ENCODE measurements at regions not wholly inside any gene's neighbourhood (a gene's known extent, or its start where the extent isn't known, plus 50 kb on each side); places are given as distances from the start of the nearest gene placed in this dataset.

GRCh38 chr3:177647876-177648275 lies 450.6 kb upstream of the TBL1XR1 start:
- POLR2A ChIA-PET = no interaction called here
- no peaks in the 10 kb centered on the region for H3K4me1 Mint-ChIP-seq (ENCODE audit: low read depth, unreplicated experiment)
- no peak overlapping the region for H3K27ac Mint-ChIP-seq (ENCODE audit: unreplicated experiment)
- H3K9me3 Mint-ChIP-seq (ENCODE audit: unreplicated experiment) = no peaks in the 10 kb centered on the region
- no peak overlapping the region for H3K4me3 Mint-ChIP-seq (ENCODE audit: unreplicated experiment)
- BruUV-seq (replicated peaks) = no TSS peak
- intact Hi-C loops (cut with micrococcal nuclease; ENCODE audit: unreplicated experiment) = no loop called here
- H3K36me3 ChIP-seq (ENCODE audit: control insufficient read depth, insufficient read depth, low read length) = no peaks in the 10 kb centered on the region
- CTCF ChIA-PET = no interaction called here
- no peaks in the 10 kb centered on the region for H3K4me1 ChIP-seq
- no peak for TF ChIP-seq CTCF (IDR thresholded peaks at IDR 0.05; ENCODE audit: insufficient read depth in 1 of 2, low read depth in 1 of 2, low read length in 1 of 2, severe bottlenecking in 1 of 2, unreplicated experiment in 1 of 2)
- no peaks in the 10 kb centered on the region for H3K27me3 Mint-ChIP-seq (ENCODE audit: insufficient read depth, unreplicated experiment)
- no peak for DNase-seq
- no peaks in the 10 kb centered on the region for H3K36me3 Mint-ChIP-seq (ENCODE audit: insufficient read depth, unreplicated experiment)
- H3K27me3 ChIP-seq (replicated peaks; ENCODE audit: control insufficient read depth, insufficient read depth, low read length) = no peaks in the 10 kb centered on the region
- no peaks in the 10 kb centered on the region for H3K9me3 ChIP-seq
- no peak overlapping the region for H3K4me3 ChIP-seq (ENCODE audit: low read depth, low read length)

- no TSS peak for BruUV-seq (replicated peaks)
- intact Hi-C loops (cut with micrococcal nuclease; ENCODE audit: unreplicated experiment) = no loop called here
- Histone ChIP-seq H3K4me1 (no peaks in the 10 kb centered on the region), H3K4me3 (ENCODE audit: low read depth, low read length) (no peak overlapping the region), H3K9me3 (no peaks in the 10 kb centered on the region), H3K27me3 (replicated peaks; ENCODE audit: control insufficient read depth, insufficient read depth, low read length) (no peaks in the 10 kb centered on the region), H3K36me3 (ENCODE audit: control insufficient read depth, insufficient read depth, low read length) (no peaks in the 10 kb centered on the region)
- Mint-ChIP-seq H3K27me3 (ENCODE audit: insufficient read depth, unreplicated experiment) (no peaks in the 10 kb centered on the region), H3K4me3 (ENCODE audit: unreplicated experiment) (no peak overlapping the region), H3K36me3 (ENCODE audit: insufficient read depth, unreplicated experiment) (no peaks in the 10 kb centered on the region), H3K9me3 (ENCODE audit: unreplicated experiment) (no peaks in the 10 kb centered on the region), H3K4me1 (ENCODE audit: low read depth, unreplicated experiment) (no peaks in the 10 kb centered on the region), H3K27ac (ENCODE audit: unreplicated experiment) (no peak overlapping the region)
- no peak for DNase-seq
- POLR2A ChIA-PET = no interaction called here
- TF ChIP-seq CTCF (IDR thresholded peaks at IDR 0.05; ENCODE audit: insufficient read depth in 1 of 2, low read depth in 1 of 2, low read length in 1 of 2, severe bottlenecking in 1 of 2, unreplicated experiment in 1 of 2) = no peak
- CTCF ChIA-PET = no interaction called here
Observed at GRCh38 chr3:177652556-177653291, 455.4 kb upstream of the TBL1XR1 start.

GRCh38 chr3:177657243-177657642 lies 460.0 kb upstream of the TBL1XR1 start:
- DNase-seq = no peak
- BruUV-seq (replicated peaks) = no TSS peak
- POLR2A ChIA-PET = no interaction called here
- Histone ChIP-seq H3K4me1 (no peaks in the 10 kb centered on the region), H3K27me3 (replicated peaks; ENCODE audit: control insufficient read depth, insufficient read depth, low read length) (no peaks in the 10 kb centered on the region), H3K36me3 (ENCODE audit: control insufficient read depth, insufficient read depth, low read length) (no peaks in the 10 kb centered on the region), H3K9me3 (no peaks in the 10 kb centered on the region), H3K4me3 (ENCODE audit: low read depth, low read length) (no peak overlapping the region)
- H3K27ac Mint-ChIP-seq (ENCODE audit: unreplicated experiment) = no peak overlapping the region
- no peak overlapping the region for H3K4me3 Mint-ChIP-seq (ENCODE audit: unreplicated experiment)
- TF ChIP-seq CTCF (IDR thresholded peaks at IDR 0.05; ENCODE audit: insufficient read depth in 1 of 2, low read depth in 1 of 2, low read length in 1 of 2, severe bottlenecking in 1 of 2, unreplicated experiment in 1 of 2) = no peak
- no peaks in the 10 kb centered on the region for H3K9me3 Mint-ChIP-seq (ENCODE audit: unreplicated experiment)
- no peaks in the 10 kb centered on the region for H3K27me3 Mint-ChIP-seq (ENCODE audit: insufficient read depth, unreplicated experiment)
- CTCF ChIA-PET = no interaction called here
- no peaks in the 10 kb centered on the region for H3K36me3 Mint-ChIP-seq (ENCODE audit: insufficient read depth, unreplicated experiment)
- no peaks in the 10 kb centered on the region for H3K4me1 Mint-ChIP-seq (ENCODE audit: low read depth, unreplicated experiment)
- intact Hi-C loops (cut with micrococcal nuclease; ENCODE audit: unreplicated experiment) = no loop called here

Data from Caco-2 (cell line).